SK-N-SH (cell line): ENCODE measurements at regions not wholly inside any gene's neighbourhood (a gene's known extent, or its start where the extent isn't known, plus 50 kb on each side); places are given as distances from the start of the nearest gene placed in this dataset.
"Not testable (repeated sequence)": the region's sequence is repeated elsewhere in the genome, so short reads cannot be mapped to it uniquely, and the experiment has no call there.

Experiments
- CTCF ChIA-PET: fragments of 300-600, 350-600 bp; formaldehyde crosslinking; extraction: SDS; loops from one replicate; lab custom pipeline; 2021; lab: Yijun Ruan, JAX
- POLR2A ChIA-PET: fragments of 350-600 bp; sonication (Branson Sonifier 250); formaldehyde crosslinking; extraction: SDS; loops from one replicate; lab custom pipeline; 2020; ENCODE audit warnings: antibody characterized with exemption, inconsistent platforms; lab: Yijun Ruan, JAX
- DNase-seq: peaks from one replicate; pipeline ENCODE4 v3.0.0; 2012
- H2AFZ ChIP-seq: fragments of 200-600 bp; sonication (generic); 2 replicates; pipeline ENCODE4 v1.8.1; 2016; ENCODE audit warnings: antibody characterized with exemption, mild to moderate bottlenecking, low read depth
- H3F3A ChIP-seq: fragments of 200-600 bp; sonication (generic); replicated peaks from 2 replicates; pipeline ENCODE3; 2016; ENCODE audit warnings: antibody characterized with exemption, mild to moderate bottlenecking; ENCODE audit not compliant: insufficient read depth
- H3K27ac ChIP-seq, 2 experiments: fragments of 200-500 bp in 1 of 2; fragments of 200-600 bp in 1 of 2; sonication (Bioruptor generic) in 1 of 2; sonication (generic), shearing (Covaris generic) in 1 of 2; 2 replicates each; pipeline versions ENCODE4 v1.5.1 to v1.6.1; 2014 to 2016; ENCODE audit warnings: low read depth in 2 of 2, inconsistent platforms in 1 of 2, low read length in 1 of 2, mild to moderate bottlenecking in 1 of 2, mixed read lengths in 1 of 2
- H3K27me3 ChIP-seq: fragments of 200-600 bp; sonication (generic), shearing (Covaris generic); 2 replicates; pipeline ENCODE4 v1.6.1; 2016; ENCODE audit warnings: mixed run types; ENCODE audit not compliant: insufficient read depth
- H3K36me3 ChIP-seq, 2 experiments: fragments of 200-500 bp in 1 of 2; fragments of 200-600 bp in 1 of 2; sonication (Bioruptor generic) in 1 of 2; sonication (generic) in 1 of 2; replicated peaks in 1 of 2; 2 replicates each; pipeline versions ENCODE3 to v1.5.1; 2014 to 2016; ENCODE audit warnings: low read length in 1 of 2, mild to moderate bottlenecking in 1 of 2; ENCODE audit not compliant: insufficient read depth in 2 of 2, control insufficient read depth in 1 of 2
- H3K4me1 ChIP-seq, 2 experiments: fragments of 200-500 bp in 1 of 2; fragments of 200-600 bp in 1 of 2; sonication (Bioruptor generic) in 1 of 2; sonication (generic), shearing (Covaris generic) in 1 of 2; 2 replicates each; pipeline versions ENCODE4 v1.5.1 to v1.6.1; 2014 to 2016; ENCODE audit warnings: low read depth in 1 of 2, low read length in 1 of 2, mixed run types in 1 of 2; ENCODE audit not compliant: insufficient read depth in 2 of 2, control insufficient read depth in 1 of 2
- H3K4me2 ChIP-seq: fragments of 200-600 bp; sonication (generic), shearing (Covaris generic); 2 replicates; pipeline ENCODE4 v1.6.1; 2017; ENCODE audit warnings: mixed run types
- H3K4me3 ChIP-seq, 2 experiments: fragments of 200-500 bp in 1 of 2; fragments of 200-600 bp in 1 of 2; sonication (Bioruptor generic) in 1 of 2; sonication (generic), shearing (Covaris generic) in 1 of 2; 2 replicates each; pipeline versions ENCODE4 v1.5.1 to v1.8.1; 2014 to 2016; ENCODE audit warnings: low read depth in 2 of 2, inconsistent platforms in 1 of 2, low read length in 1 of 2, mild to moderate bottlenecking in 1 of 2, mixed read lengths in 1 of 2, moderate library complexity in 1 of 2
- H3K79me2 ChIP-seq: fragments of 200-600 bp; sonication (generic); 2 replicates; pipeline ENCODE4 v1.8.1; 2017; ENCODE audit warnings: mild to moderate bottlenecking; ENCODE audit not compliant: insufficient read depth
- H3K9ac ChIP-seq: fragments of 200-600 bp; sonication (generic); 2 replicates; pipeline ENCODE4 v1.6.1; 2017; ENCODE audit warnings: mixed run types
- H3K9me2 ChIP-seq: fragments of 200-600 bp; sonication (generic); 2 replicates; pipeline ENCODE4 v1.6.1; 2017; ENCODE audit warnings: mixed run types
- H3K9me3 ChIP-seq: fragments of 200-600 bp; sonication (generic); 2 replicates; pipeline ENCODE4 v1.6.1; 2017; ENCODE audit warnings: mixed run types, mild to moderate bottlenecking, moderate library complexity
- H4K20me1 ChIP-seq: fragments of 200-600 bp; sonication (generic); 2 replicates; pipeline ENCODE4 v1.6.1; 2017; ENCODE audit warnings: mild to moderate bottlenecking, mixed run types; ENCODE audit not compliant: insufficient read depth
- CTCF ChIP-seq: fragments of 200-600 bp; sonication (generic); IDR thresholded peaks from 2 replicates; pipeline ENCODE4 v1.6.1; 2017; ENCODE audit warnings: antibody characterized with exemption, mild to moderate bottlenecking, moderate library complexity
- EP300 ChIP-seq, 2 experiments: IDR thresholded peaks; 2 replicates each; pipeline versions ENCODE4 v1.4.0 to v1.6.1; 2012; ENCODE audit warnings: borderline replicate concordance in 1 of 2, low read depth in 1 of 2, low read length in 1 of 2
- FOXM1 ChIP-seq: IDR thresholded peaks from 2 replicates; pipeline ENCODE4 v1.4.0; 2012; ENCODE audit warnings: low read depth, mild to moderate bottlenecking
- GATA2 ChIP-seq: sonication (generic); formaldehyde crosslinking; IDR thresholded peaks from 2 replicates; pipeline ENCODE4 v1.5.0; 2020; ENCODE audit warnings: mild to moderate bottlenecking, missing genetic modification reagents
- MAX ChIP-seq: IDR thresholded peaks from 2 replicates; pipeline ENCODE4 v1.4.0; 2012; ENCODE audit warnings: low read depth
- USF1 ChIP-seq: IDR thresholded peaks from 2 replicates; pipeline ENCODE4 v1.4.0; 2012; ENCODE audit warnings: low read depth, borderline replicate concordance
- WGBS: methylation state at CpG from one replicate; pipeline ENCODE4 v1.1.6; 2017; ENCODE audit warnings: low lambda C conversion rate; 5-methylcytosine and 5-hydroxymethylcytosine counted together

GRCh38 chr12:24661657-24662096 lies 287.2 kb downstream of the BCAT1 start:
- TF ChIP-seq CTCF: no peak
- TF ChIP-seq FOXM1: no peak
- no peak for TF ChIP-seq MAX
- H3K9me3 ChIP-seq: no peaks in the 10 kb centered on the region
- H3K27ac ChIP-seq: no peak overlapping the region
- H4K20me1 ChIP-seq: no peaks in the 10 kb centered on the region
- ChIA-PET CTCF (no interaction called here), POLR2A (no interaction called here)
- WGBS: 50% methylated on average over 4 of the region's 5 CpGs
- no peaks in the 10 kb centered on the region for H3K79me2 ChIP-seq
- no peak overlapping the region for H3K4me3 ChIP-seq
- DNase-seq: no peak
- no peak overlapping the region for H3K4me2 ChIP-seq
- peaks cover 4% of the 10 kb centered on the region; the same call in 1 of the 2 replicates for H3K9me2 ChIP-seq
- H3K27me3 ChIP-seq: no peaks in the 10 kb centered on the region
- H3K9ac ChIP-seq: no peak overlapping the region
- no peaks in the 10 kb centered on the region for H3K4me1 ChIP-seq
- no peaks in the 10 kb centered on the region for H3F3A ChIP-seq
- no peak overlapping the region for H2AFZ ChIP-seq
- no peaks in the 10 kb centered on the region for H3K36me3 ChIP-seq

DNA sequence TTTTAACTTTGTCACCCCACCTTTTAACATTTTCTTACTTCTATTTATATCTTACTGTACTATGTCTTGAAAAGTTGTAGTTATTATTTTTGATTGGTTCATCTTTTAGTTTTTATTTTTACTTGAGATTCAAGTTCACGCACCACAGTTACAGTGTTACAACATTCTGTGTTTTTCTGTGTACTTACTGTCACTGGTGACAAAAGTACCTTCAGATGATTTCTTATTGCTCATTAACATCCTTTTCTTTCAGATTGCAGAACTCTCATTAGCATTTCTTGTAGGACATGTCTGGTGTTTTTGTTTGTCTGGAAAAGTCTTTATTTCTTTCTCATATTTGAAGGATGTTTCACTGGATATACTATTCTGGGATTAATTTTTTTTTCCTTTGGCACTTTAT lies 289.9 kb downstream of the BCAT1 start:
- Histone ChIP-seq H4K20me1 (no peaks in the 10 kb centered on the region), H3K9ac (no peak overlapping the region), H3K9me2 (peaks cover 4% of the 10 kb centered on the region; the same call in 1 of the 2 replicates), H3K9me3 (no peaks in the 10 kb centered on the region), H3K27me3 (no peaks in the 10 kb centered on the region), H2AFZ (no peak overlapping the region), H3K4me1 (no peaks in the 10 kb centered on the region), H3F3A (no peaks in the 10 kb centered on the region), H3K36me3 (no peaks in the 10 kb centered on the region), H3K79me2 (no peaks in the 10 kb centered on the region), H3K27ac (no peak overlapping the region), H3K4me3 (no peak overlapping the region), H3K4me2 (no peak overlapping the region)
- no peak for DNase-seq
- 50% methylated on average over 1 of the region's 1 CpG for WGBS
- ChIA-PET POLR2A (no interaction called here), CTCF (no interaction called here)
- TF ChIP-seq EP300 (IDR thresholded peaks at IDR 0.05; ENCODE audit: borderline replicate concordance in 1 of 2, low read depth in 1 of 2, low read length in 1 of 2) (no peak), CTCF (no peak), USF1 (no peak), GATA2 (CRISPR knock-in tag) (no peak)

DNA sequence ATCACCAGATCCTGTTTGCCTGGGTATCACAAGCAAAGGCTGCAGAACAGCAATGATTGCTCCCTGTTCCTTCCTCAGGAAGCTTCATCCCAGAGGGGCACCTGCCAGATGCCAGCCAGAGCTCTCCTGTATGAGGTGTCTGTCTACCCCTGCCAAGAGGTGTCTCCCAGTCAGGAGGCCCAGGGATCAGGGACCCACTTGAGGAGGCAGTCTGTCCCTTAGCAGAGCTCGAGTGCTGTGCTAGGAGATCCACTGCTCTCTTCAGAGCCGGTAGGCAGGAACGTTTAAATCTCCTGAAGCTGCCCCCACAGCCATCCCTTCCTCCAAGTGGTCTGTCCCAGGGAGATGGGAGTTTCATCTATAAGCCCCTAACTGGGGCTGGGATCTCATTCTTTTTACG lies 294.6 kb downstream of the BCAT1 start:
- not testable (repeated sequence) for DNase-seq
- CTCF ChIA-PET: interaction anchor here (1.2 kb wide), 1 partner anchor 9 kb away, joined by 4 read pairs; no protein-coding TSS in a partner anchor

More for the DNA sequence above, 294.6 kb downstream of the BCAT1 start:
- H3K36me3 ChIP-seq, H3K9me2 ChIP-seq, H3K9me3 ChIP-seq, H3K9ac ChIP-seq, H2AFZ ChIP-seq, H3K4me2 ChIP-seq, H3K4me3 ChIP-seq, POLR2A ChIA-PET, H3K27ac ChIP-seq, H3K79me2 ChIP-seq, H4K20me1 ChIP-seq, H3K4me1 ChIP-seq, H3F3A ChIP-seq, H3K27me3 ChIP-seq: not testable (repeated sequence)
- WGBS: 26% methylated on average over 4 of the region's 4 CpGs
